ENCODE measurements at regions not wholly inside any gene's neighbourhood (a gene's known extent, or its start where the extent isn't known, plus 50 kb on each side); places are given as distances from the start of the nearest gene placed in this dataset.
"Not testable (repeated sequence)": the region's sequence is repeated elsewhere in the genome, so short reads cannot be mapped to it uniquely, and the experiment has no call there.

DNA sequence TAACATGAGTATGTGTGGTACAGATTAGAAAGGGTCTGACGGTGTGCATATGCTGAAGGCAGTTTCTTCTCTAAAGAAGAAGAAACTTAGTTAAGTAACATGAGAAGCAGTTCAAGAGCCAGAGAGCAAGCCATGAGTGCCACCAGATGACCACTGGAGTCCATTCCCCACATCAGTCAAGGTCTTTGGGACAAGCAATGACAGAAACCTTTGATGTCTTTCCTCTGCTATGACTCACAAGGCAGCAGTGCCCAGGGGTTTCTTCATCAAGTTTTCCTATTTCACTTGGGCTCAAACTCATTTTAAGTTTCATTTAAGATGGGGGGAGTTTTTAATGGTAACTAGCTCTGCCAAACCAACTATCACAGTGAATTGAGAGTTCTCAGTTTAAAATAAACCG lies 303.8 kb upstream of the TBX18 start:
- DNase-seq, result no peak

DNA sequence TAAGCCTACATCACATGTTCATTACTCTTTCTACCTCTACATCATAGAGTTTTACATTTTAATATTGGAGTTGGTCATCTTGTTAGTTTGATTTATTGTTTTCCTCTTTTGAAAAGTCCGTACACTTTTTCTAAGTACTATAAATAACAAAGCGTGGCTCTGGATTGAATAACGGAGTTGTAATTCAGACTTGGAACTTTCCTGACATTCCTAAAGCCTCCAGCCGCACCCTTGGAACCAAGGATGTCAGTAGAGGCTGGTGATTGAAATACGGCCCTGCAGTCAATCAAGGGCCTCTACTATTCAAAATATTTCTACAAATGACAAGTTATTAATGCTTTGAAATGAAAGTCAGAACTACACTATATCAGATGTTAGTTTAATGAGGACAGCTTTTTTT lies 301.9 kb upstream of the TBX18 start:
- no peak for DNase-seq

- no peak for DNase-seq
These were observed 301.4 kb upstream of the TBX18 start for GRCh38 chr6:85065831-85066230.

DNA sequence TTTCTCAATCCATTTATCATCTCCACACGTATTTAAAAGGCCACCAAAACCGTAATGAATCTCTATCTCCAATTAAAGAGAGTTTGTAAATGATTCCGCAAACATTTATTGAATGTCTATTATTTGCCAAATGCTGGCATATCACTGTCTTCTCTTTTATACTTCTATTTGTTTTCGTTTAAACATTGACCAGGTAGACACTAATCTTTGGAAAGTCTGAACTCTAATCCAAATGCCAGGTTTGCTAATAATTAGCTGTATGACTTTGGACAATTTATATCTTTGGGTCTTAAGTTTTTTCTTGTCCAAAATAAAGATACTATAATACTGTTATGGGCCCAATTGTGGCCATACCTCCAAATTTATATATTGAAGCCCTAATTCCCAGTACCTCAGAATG lies 299.2 kb upstream of the TBX18 start:
- DNase-seq, result no peak

- no peak for DNase-seq
These were observed 298.5 kb upstream of the TBX18 start for GRCh38 chr6:85062884-85063283.

DNA sequence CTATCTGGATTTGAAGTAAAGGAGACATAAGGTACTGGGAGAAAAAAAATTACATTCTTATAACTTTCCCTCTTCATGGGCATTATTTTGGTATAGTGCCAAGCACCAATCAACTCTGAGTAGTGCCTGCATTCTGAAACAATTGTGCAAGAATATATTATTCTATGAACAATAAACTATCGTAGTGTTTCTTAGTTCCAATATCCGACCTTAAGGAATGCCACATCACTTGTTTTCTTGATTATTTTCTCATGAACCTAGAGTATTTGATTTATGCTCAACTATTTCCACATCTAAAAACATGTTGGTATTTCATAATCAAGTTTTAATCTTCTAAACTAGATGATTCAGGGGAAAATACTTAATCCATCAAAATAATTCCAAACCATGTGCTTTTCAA lies 294.4 kb upstream of the TBX18 start:
- DNase-seq, result no peak

- no peak for DNase-seq
These were observed 285.8 kb upstream of the TBX18 start for GRCh38 chr6:85050149-85050548.

- DNase-seq, result no peak
These were observed 284.9 kb upstream of the TBX18 start for GRCh38 chr6:85049282-85049681.

- DNase-seq, result no peak
These were observed 283.4 kb upstream of the TBX18 start for GRCh38 chr6:85047818-85048217.

GRCh38 chr6:85045767-85046166 lies 281.4 kb upstream of the TBX18 start:
- not testable (repeated sequence) for DNase-seq

DNA sequence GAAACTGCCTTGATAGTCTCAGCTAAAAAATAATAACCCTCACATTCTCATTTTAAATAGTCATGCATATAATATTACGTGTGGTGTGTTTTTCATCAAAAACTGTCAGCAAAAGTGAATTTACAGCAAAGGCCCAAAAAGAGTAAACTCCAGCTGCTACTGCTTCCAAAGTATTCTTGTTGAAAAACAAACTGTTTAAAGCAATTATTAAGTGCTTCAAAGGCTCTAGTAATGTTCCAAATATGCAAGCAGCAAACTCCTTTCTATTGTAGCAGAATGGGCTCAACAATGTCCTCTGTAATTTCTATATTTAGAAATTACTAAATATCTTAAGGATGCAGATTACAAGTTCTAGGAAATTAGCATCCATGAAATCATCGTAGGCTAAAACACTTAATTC lies 280.0 kb upstream of the TBX18 start:
- no peak for DNase-seq

- no peak for DNase-seq
These were observed 277.0 kb upstream of the TBX18 start for GRCh38 chr6:85041376-85041775.

- DNase-seq, result no peak
These were observed 272.8 kb upstream of the TBX18 start for GRCh38 chr6:85037221-85037620.

DNA sequence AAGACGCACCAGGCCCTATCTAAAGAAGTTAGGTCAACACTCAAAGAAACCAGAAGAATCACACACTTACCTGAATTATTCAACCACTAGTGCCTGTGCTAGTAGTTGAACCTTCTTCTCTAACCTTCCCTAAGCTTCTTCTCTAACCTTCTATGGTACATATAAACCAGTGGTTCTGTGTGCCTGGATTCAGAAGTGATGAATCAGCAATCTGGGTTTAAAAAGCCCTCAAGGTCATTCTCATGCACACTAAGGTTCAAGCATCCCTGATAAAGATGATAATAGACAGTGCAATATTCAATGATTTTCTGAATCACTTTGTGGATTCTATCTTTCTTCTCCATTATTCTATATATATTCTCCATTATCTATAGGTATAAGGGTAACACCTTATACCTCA lies 271.4 kb upstream of the TBX18 start:
- DNase-seq, result no peak

GRCh38 chr6:85033547-85033946 lies 269.1 kb upstream of the TBX18 start:
- no peak for DNase-seq

DNA sequence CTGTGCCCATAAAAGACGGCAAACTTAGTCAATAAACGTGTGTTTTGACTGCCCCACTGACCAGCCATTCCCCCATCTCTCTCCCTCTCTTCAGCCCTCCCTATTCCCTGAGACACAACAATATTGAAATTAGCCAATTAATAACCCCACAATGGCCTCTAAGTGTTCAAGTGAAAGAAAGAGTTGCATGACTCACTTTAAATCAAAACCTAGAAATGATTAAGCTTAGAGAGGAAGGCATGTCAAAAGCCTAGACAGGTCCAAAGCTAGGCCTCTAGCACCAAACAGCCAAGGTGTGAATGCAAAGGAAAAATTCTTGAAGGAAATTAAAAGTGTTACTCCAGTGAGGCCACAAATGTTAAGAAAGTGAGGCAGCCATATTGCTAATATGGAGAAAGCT lies 261.6 kb upstream of the TBX18 start:
- no peak for DNase-seq

DNA sequence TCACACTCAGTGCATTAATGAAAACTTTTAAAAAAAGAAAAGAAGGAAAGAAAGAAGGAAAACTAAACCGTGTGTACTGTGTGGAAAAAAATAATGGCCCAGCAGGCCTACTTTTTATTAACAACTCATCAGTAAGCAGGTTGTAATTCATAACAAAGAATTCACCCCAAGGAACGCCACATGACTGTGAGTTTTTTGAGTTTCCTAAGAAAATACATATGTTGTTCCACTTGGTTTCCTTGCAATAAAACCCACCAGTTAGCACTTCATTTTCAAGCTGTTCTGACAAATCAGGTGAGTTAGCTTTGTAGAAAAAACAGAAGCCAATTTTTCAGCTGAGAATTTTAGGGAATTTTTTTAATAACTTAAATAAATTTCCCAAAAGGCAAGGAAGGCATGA lies 259.3 kb upstream of the TBX18 start:
- no peak for DNase-seq

DNA sequence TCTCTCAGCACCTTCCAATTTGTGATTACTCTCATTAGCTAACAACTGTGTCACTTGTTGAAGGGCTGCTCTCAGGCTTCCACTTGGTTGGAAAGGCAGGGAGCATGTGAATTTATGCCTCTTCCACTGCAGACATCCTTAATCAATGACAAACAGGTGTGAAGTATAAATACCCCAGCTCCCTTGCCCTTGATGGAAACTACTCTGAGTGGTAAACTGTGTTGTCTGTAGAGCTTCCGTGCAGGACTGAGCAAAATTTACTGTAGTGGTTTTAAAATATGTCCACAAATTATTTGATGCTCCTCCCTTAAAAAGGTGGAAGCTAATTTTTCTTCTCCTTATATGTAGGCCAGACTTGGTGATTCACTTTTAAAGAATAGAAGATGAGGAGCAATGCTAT lies 253.0 kb upstream of the TBX18 start:
- no peak for DNase-seq

DNA sequence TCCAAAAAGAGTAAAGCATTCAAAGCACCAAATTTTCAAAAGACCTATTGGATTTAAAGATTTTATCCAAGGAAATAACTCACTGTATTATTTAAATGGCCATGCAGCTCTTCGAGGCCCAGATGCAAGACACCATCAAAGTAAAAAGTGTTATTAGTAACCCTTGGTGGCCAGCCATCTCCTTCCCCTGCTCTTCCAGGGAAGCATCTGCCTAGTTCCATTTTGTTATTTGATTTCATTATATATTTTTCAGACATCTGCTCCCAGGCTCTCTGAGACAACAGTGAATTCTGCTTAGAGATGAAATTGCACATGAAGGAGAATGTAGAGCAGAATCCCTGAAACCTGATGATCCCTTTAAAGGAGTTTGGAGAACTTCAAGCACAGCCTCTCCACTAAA lies 252.3 kb upstream of the TBX18 start:
- no peak for DNase-seq

DNA sequence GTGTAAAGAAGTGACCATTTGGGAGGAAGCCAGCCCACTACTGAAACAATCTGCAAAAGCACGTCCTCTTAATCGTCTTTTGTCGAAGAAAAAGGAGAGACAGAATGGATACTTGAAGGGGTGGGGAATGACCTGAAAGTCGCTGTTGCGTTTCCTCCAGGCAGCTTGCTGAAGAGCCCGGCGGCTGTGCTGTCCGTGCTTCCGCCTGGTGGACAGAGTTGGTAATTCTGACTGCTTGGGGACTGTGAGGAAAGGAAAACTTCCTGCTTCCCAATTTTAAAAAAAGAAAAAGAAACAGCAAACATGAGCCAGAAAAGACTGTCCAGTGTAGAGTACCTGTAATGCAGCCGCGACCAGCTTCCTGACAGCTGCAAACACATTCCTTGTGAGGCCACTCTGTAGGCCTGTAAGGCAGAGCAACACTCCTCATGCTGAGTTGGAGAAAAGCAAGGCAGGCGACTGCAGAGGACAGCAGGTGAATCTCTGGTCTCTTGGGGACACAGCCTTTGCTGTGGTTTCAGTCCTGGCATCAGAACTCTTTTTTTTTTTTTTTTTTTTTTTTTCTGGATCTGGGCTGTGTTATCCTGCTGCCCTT lies 251.1 kb upstream of the TBX18 start:
- DNase-seq, result no peak

DNA sequence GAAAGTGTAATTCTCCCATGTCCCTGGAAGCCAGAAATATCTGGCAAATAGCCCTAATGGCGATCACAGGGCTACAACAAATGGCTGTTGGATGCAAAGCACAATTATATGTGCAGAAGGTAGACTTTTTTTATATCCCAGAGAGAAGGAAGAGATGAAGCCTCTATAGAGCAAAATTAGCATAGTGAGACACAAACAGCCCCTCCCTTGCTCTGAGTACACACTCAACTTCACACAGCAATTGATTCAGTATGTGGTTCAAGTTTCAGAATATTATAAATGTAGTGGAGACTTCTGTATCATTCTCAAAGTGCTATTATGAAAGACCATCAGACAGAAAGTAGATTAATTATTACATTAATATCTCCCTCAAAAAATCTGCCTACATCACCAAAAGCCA lies 246.5 kb upstream of the TBX18 start:
- DNase-seq, result no peak

DNA sequence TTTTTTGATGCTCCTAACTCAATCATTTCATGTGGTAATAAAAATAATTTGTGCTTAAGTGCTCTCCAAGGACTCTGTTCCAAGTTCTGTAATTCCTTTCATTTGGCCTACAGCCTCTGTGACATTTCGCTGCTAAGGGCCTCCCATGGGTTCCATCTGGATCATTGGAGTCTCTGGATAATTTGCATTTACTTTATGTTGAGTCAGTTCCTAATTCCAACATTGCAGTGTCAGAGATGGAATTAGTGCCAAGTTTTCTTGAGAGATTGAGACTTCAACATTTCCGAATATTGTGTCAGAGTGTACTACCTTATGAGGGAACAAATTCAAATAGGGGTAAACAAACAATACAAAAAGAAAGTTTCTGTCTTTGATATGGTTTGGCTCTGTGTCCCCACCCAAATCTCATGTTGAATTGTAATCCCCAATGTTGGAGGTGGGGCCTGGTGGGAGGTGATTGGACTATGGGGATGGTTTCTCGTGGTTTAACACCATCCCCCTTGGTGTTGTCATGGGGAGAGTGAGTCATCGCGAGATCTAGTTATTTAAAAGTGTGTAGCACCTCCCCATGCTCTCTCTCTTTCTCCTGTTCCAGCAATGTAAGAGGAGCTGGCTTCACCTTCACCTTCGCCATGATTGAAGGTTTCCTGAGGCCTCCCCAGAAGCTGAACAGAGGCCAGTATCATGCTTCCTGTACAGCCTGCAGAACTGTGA lies 244.1 kb upstream of the TBX18 start:
- no peak for DNase-seq

- no peak for DNase-seq
These were observed 242.0 kb upstream of the TBX18 start for GRCh38 chr6:85006362-85006761.

- no peak for DNase-seq
These were observed 241.1 kb upstream of the TBX18 start for GRCh38 chr6:85005494-85005893.

- no peak for DNase-seq
These were observed 240.1 kb upstream of the TBX18 start for GRCh38 chr6:85004361-85004995.

All from NCI-H1694 (cell line).